DND-41 (cell line): ENCODE measurements at regions not wholly inside any gene's neighbourhood (a gene's known extent, or its start where the extent isn't known, plus 50 kb on each side); places are given as distances from the start of the nearest gene placed in this dataset.

ENCODE experiments used
- ATAC-seq: fragments of 200-7000 bp; cut with Tn5 transposase; 3 replicates; pipeline ENCODE4 v1.9.1; 2021; ENCODE audit warnings: low read depth; ENCODE audit not compliant: insufficient read depth
- DNase-seq: peaks from one replicate; pipeline ENCODE4 v3.0.0-alpha.2; 2020
- H2AFZ ChIP-seq: 2 replicates; pipeline ENCODE4 v1.6.0; 2012; ENCODE audit warnings: low read depth, low read length
- H3K27ac ChIP-seq: 2 replicates; pipeline ENCODE4 v1.5.1; 2012; ENCODE audit warnings: low read length, inconsistent platforms
- H3K27me3 ChIP-seq: fragments of 200-600 bp; sonication (generic); 2 replicates; pipeline ENCODE4 v1.6.0; 2012; ENCODE audit warnings: low read length, mild to moderate bottlenecking, inconsistent platforms; ENCODE audit not compliant: insufficient read depth, poor library complexity
- H3K36me3 ChIP-seq: 2 replicates; pipeline ENCODE4 v1.5.1; 2012; ENCODE audit warnings: low read length, inconsistent platforms; ENCODE audit not compliant: insufficient read depth
- H3K4me1 ChIP-seq: 2 replicates; pipeline ENCODE4 v1.5.1; 2012; ENCODE audit warnings: mild to moderate bottlenecking, low read length; ENCODE audit not compliant: insufficient read depth
- H3K4me2 ChIP-seq: 2 replicates; pipeline ENCODE4 v1.6.0; 2012; ENCODE audit warnings: mild to moderate bottlenecking, moderate library complexity, low read length, inconsistent platforms; ENCODE audit not compliant: insufficient read depth
- H3K4me3 ChIP-seq, 2 experiments: fragments of 200-600 bp in 1 of 2; shearing (Covaris generic) in 1 of 2; 2 replicates each; pipeline ENCODE4 v1.5.1; 2012 to 2016; ENCODE audit warnings: inconsistent platforms in 2 of 2, low read length in 2 of 2, mild to moderate bottlenecking in 2 of 2, low read depth in 1 of 2, moderate library complexity in 1 of 2
- H3K79me2 ChIP-seq: 2 replicates; pipeline ENCODE4 v1.6.0; 2012; ENCODE audit warnings: low read length, inconsistent platforms; ENCODE audit not compliant: insufficient read depth
- H3K9ac ChIP-seq: 2 replicates; pipeline ENCODE4 v1.6.0; 2012; ENCODE audit warnings: low read depth, mild to moderate bottlenecking, inconsistent platforms, low read length, moderate library complexity
- H3K9me3 ChIP-seq: 2 replicates; pipeline ENCODE4 v1.5.1; 2012; ENCODE audit warnings: low read length, moderate library complexity, mild to moderate bottlenecking, inconsistent platforms; ENCODE audit not compliant: insufficient read depth, severe bottlenecking
- H4K20me1 ChIP-seq: 2 replicates; pipeline ENCODE4 v1.6.0; 2012; ENCODE audit warnings: low read length; ENCODE audit not compliant: insufficient read depth
- EZH2 ChIP-seq: IDR thresholded peaks from 3 replicates; pipeline ENCODE4 v1.6.1; 2012; ENCODE audit warnings: borderline replicate concordance, low read depth, mild to moderate bottlenecking, moderate library complexity, low read length, inconsistent platforms; ENCODE audit not compliant: severe bottlenecking
- TF ChIP-seq, protein P1 (sequence below): IDR thresholded peaks from 2 replicates; pipeline ENCODE4 v1.5.1; 2012; ENCODE audit warnings: borderline replicate concordance, low read length, moderate library complexity, mild to moderate bottlenecking; ENCODE audit not compliant: poor library complexity, severe bottlenecking; ENCODE audit errors: extremely low read depth

DNA sequence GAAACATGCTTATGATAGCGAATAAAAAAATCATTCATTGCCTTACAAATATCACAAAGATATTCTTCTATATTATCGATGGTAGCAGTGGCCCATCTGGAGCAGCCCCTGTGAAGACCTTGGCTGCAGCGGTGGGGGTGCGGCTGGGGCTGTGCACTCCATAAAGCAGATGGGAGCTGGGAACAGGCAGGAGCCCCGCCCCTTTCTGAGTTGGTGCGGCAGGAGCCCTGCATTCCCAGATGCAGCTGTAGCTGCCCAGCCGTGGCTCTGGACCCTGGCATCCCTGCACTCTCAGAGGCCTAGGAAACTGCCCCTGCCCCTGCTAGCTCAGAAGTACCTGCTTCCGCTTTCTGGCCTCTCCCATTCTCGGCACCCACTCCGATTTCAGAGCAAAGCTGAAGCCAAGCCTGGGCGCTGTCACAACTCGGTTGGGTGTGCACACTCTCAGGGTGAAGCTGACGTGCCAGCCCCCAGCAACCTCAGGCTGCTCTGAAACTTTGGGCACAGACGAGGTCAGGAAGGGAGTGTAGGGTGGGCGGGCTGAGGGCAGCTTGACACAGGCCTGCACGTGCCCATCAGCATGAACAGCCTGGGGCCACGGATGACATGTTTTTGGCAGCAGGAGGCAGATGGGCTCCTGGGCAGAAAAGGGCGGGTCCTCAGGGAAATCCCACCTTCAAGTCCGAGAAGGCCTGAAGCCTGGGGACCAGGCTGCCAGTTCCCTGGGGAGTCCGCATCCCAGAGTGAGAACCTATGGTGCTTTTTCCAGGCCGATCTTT lies 1440.8 kb upstream of the ACO1 start:
- no peak for ATAC-seq
- TF ChIP-seq, protein P1, sequence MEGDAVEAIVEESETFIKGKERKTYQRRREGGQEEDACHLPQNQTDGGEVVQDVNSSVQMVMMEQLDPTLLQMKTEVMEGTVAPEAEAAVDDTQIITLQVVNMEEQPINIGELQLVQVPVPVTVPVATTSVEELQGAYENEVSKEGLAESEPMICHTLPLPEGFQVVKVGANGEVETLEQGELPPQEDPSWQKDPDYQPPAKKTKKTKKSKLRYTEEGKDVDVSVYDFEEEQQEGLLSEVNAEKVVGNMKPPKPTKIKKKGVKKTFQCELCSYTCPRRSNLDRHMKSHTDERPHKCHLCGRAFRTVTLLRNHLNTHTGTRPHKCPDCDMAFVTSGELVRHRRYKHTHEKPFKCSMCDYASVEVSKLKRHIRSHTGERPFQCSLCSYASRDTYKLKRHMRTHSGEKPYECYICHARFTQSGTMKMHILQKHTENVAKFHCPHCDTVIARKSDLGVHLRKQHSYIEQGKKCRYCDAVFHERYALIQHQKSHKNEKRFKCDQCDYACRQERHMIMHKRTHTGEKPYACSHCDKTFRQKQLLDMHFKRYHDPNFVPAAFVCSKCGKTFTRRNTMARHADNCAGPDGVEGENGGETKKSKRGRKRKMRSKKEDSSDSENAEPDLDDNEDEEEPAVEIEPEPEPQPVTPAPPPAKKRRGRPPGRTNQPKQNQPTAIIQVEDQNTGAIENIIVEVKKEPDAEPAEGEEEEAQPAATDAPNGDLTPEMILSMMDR: no peak
- TF ChIP-seq EZH2: no peak
- Histone ChIP-seq H3K79me2 (no peaks in the 10 kb centered on the region), H3K4me1 (no peaks in the 10 kb centered on the region), H3K36me3 (no peaks in the 10 kb centered on the region), H3K27ac (no peak overlapping the region), H3K9me3 (no peaks in the 10 kb centered on the region), H3K4me2 (no peak overlapping the region), H3K4me3 (no peak overlapping the region), H3K27me3 (no peaks in the 10 kb centered on the region), H3K9ac (no peak overlapping the region), H4K20me1 (no peaks in the 10 kb centered on the region), H2AFZ (no peak overlapping the region)
- DNase-seq: no peak

DNA sequence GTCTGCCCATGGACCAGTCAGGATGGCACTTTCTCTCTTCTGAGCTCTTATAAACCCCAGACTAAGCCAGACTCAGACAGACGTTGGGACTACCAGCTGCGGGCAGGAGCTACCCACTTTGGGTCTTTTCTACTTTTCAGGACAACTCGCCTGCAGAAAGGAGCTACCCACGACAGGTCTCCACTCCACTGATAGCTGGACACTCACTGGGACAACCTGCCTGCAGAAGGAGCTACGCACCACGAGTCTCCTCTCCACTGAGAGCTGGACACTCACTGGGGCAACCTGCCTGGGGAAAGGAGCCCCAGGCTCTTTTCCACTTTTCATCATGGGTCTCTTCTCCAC lies 1440.2 kb upstream of the ACO1 start:
- Histone ChIP-seq H2AFZ (no peak overlapping the region), H3K4me3 (no peak overlapping the region), H3K27ac (no peak overlapping the region), H3K27me3 (no peaks in the 10 kb centered on the region), H3K9ac (no peak overlapping the region), H3K36me3 (no peaks in the 10 kb centered on the region), H3K9me3 (no peaks in the 10 kb centered on the region), H3K4me2 (no peak overlapping the region), H3K4me1 (no peaks in the 10 kb centered on the region), H3K79me2 (no peaks in the 10 kb centered on the region), H4K20me1 (no peaks in the 10 kb centered on the region)
- TF ChIP-seq, protein P1: no peak
- TF ChIP-seq EZH2: no peak
- no peak for ATAC-seq
- no peak for DNase-seq

DNA sequence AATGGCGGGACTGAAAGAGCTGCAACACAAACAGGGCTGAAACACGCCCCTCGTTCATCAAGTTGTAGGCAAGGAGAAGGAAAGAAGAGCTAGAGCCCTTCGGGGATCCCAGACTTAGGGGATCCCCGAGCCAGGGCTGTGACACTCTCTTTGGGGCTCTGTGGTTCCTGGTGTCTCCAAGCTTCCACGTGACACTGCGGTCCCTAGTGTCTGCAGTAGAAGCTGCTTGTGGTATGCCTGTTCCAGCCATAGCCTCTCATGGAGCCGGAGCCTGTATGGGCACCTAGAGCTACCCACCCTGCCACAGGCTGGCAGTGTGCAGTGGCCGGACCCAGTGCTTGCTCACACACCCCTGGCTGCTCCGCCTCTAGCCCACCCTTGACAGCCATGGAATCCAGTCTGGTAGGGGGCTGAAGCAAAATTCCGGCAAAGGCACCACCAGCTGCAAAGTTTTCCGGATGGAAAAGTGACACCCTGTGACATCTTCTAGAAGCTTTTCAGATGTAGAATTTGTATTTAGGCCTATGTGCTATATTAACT lies 1439.6 kb upstream of the ACO1 start:
- Histone ChIP-seq H3K79me2 (no peaks in the 10 kb centered on the region), H3K4me1 (no peaks in the 10 kb centered on the region), H2AFZ (no peak overlapping the region), H3K9me3 (no peaks in the 10 kb centered on the region), H3K27ac (no peak overlapping the region), H3K9ac (no peak overlapping the region), H4K20me1 (no peaks in the 10 kb centered on the region), H3K27me3 (no peaks in the 10 kb centered on the region), H3K4me2 (no peak overlapping the region), H3K4me3 (no peak overlapping the region), H3K36me3 (no peaks in the 10 kb centered on the region)
- no peak for DNase-seq
- no peak for ATAC-seq
- TF ChIP-seq, protein P1: no peak
